ENCODE measurements at regions not wholly inside any gene's neighbourhood (a gene's known extent, or its start where the extent isn't known, plus 50 kb on each side); places are given as distances from the start of the nearest gene placed in this dataset.
"Not testable (repeated sequence)": the region's sequence is repeated elsewhere in the genome, so short reads cannot be mapped to it uniquely, and the experiment has no call there.

GRCh38 chr9:21533597-21533996, 51.5 kb upstream of the IFNE start:
- DNase-seq = no peak

- DNase-seq = no peak
These were observed 53.3 kb upstream of the IFNE start for GRCh38 chr9:21535396-21535795.

GRCh38 chr9:21542787-21543186, 60.7 kb upstream of the IFNE start:
- DNase-seq = no peak

- no peak for DNase-seq
These were observed 61.1 kb upstream of the IFNE start for GRCh38 chr9:21543187-21543586.

- not testable (repeated sequence) for DNase-seq
These were observed 61.7 kb upstream of the IFNE start for GRCh38 chr9:21543816-21544215.

- no peak for DNase-seq
These were observed 64.8 kb upstream of the IFNE start for GRCh38 chr9:21546949-21547348.

- no peak for DNase-seq
These were observed 67.2 kb upstream of the IFNE start for GRCh38 chr9:21549251-21549765.

- no peak for DNase-seq
These were observed 67.8 kb upstream of the IFNE start for GRCh38 chr9:21549890-21550289.

- no peak for DNase-seq
These were observed 68.3 kb upstream of the IFNE start for GRCh38 chr9:21550392-21550791.

GRCh38 chr9:21551401-21551800, 69.3 kb upstream of the IFNE start:
- DNase-seq = no peak

- no peak for DNase-seq
These were observed 70.4 kb upstream of the IFNE start for GRCh38 chr9:21552244-21553170.

- no peak for DNase-seq
These were observed 71.3 kb upstream of the IFNE start for GRCh38 chr9:21553441-21553840.

GRCh38 chr9:21554813-21555212, 72.7 kb upstream of the IFNE start:
- no peak for DNase-seq

GRCh38 chr9:21555911-21556310, 73.8 kb upstream of the IFNE start:
- no peak for DNase-seq

- DNase-seq = no peak
These were observed 74.7 kb upstream of the IFNE start for GRCh38 chr9:21556581-21557427.

GRCh38 chr9:21557428-21557768, 75.3 kb upstream of the IFNE start:
- no peak for DNase-seq

- no peak for DNase-seq
These were observed 76.0 kb upstream of the IFNE start for GRCh38 chr9:21558079-21558478.

GRCh38 chr9:21558615-21559401, 76.7 kb upstream of the IFNE start:
- DNase-seq = peak; percentile 4

- peak; percentile 43 for DNase-seq
These were observed 77.5 kb upstream of the IFNE start for GRCh38 chr9:21559402-21560280.

GRCh38 chr9:21560281-21560745, 78.2 kb upstream of the IFNE start:
- DNase-seq = no peak

- DNase-seq = no peak
These were observed 79.4 kb upstream of the IFNE start for GRCh38 chr9:21561502-21561901.

- no peak for DNase-seq
These were observed 82.1 kb upstream of the IFNE start for GRCh38 chr9:21564175-21564574.
